NCI-H2107 treated with DMSO at 0.1 percent for 48 hours (cell line): ENCODE measurements at regions not wholly inside any gene's neighbourhood (a gene's known extent, or its start where the extent isn't known, plus 50 kb on each side); places are given as distances from the start of the nearest gene placed in this dataset.

ENCODE experiments used
- DNase-seq: peaks from one replicate; lab custom pipeline; 2025; ENCODE audit not compliant: unreplicated experiment; lab: John Stamatoyannopoulos, UW

DNA sequence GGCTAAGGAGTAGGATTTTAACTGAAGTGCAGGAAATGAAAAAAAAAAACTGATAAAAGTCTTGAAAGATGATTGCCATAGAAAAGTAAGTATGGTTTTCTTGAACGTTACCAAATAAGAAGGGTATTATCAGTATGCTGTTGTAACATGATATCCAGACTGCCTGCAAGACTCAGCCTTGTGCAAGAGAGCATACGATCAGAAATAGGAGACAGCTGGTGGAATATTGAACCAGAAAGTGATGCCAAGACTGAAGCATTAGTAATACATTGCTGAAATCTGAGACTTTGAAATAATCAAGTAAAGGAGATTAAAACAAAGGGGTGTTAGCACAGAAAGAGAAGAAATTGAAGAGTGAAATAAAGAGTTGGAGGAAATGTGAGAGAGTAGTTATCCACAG lies 452.7 kb upstream of the CNTN5 start:
- DNase-seq: no peak

DNA sequence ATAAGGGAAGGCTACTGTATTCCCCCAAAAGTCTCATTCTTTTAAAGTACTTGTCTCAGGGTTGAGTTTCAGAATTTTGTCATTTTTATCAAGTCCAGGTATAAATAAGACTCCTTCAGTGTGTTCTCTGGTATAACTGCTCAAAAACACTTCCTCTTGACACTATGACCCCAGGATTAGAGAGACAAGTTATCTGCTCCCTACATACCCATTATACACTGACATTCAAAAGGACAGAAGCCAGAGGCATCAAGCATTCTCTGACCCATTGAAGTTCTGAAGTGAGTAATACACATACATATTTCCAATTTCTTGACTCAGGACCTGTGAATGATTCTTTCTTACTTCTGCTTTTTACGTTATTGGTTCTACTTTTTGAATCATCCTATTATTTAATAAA lies 447.8 kb upstream of the CNTN5 start:
- no peak for DNase-seq

DNA sequence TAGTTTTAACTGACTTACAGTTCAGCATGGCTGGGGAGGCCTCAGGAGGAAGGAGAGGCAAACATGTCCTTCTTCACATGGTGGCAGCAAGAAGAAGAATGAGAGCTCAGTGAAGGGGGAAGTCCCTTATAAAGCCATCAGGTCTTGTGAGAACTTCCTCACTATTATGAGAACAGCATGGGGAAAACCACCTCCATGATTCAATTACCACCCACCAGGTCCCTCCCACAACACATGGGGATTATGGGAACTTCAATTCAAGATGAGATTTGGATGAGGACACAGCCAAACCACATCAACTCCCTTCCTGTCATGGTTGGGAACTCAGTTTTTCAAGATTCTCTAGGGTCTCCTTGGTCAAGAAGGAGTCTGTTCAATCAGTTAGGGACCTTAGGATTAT lies 432.9 kb upstream of the CNTN5 start:
- DNase-seq: no peak

GRCh38 chr11:98589967-98590366 lies 430.8 kb upstream of the CNTN5 start:
- no peak for DNase-seq

GRCh38 chr11:98600103-98600502 lies 420.6 kb upstream of the CNTN5 start:
- DNase-seq: no peak

GRCh38 chr11:98600786-98601773 lies 419.7 kb upstream of the CNTN5 start:
- no peak for DNase-seq

DNA sequence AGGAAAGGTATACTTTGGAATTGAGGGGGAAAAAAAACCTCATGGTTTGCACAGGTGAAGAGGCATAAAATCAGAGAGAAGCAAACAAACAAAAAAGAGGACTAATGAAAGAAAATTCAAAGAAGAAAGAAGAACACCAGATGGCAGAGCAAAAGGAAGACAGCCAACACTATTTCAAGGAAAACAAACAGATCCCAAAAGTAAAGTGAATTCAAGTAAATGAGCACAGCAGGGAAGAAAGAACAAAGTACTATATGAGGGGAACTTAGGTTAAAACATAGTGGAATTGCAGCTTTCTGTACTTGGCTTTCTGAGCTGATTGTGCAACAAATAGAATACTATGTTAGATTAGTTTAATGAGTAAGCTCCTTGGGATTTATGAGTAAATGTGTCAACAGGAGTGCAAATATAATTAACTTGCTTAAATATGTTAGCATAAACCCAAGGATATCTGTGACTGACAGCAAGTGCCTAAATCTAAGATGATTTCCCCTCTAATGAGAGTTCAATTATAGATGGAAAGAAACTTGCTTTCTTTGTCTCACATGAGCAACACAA lies 404.6 kb upstream of the CNTN5 start:
- DNase-seq: no peak

DNA sequence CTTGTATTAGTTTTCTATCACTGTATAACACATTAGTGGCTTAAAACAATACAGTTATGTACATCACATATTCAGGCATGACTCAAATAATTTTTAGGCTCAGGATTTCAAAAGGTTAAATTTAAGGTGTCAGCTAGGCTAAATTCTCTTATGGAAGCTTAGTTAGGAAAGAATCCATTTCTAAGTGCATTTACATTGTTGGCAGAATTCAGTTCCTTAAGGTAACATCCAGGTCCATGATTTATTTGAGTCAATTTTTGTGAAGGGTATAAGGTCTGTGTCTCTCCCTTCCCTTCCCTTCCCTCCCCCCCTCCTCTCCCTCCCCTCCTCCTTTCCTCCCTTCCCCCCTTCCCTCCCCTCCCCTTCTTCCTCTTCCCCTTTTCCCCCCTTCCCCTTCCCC lies 399.0 kb upstream of the CNTN5 start:
- DNase-seq: no peak

DNA sequence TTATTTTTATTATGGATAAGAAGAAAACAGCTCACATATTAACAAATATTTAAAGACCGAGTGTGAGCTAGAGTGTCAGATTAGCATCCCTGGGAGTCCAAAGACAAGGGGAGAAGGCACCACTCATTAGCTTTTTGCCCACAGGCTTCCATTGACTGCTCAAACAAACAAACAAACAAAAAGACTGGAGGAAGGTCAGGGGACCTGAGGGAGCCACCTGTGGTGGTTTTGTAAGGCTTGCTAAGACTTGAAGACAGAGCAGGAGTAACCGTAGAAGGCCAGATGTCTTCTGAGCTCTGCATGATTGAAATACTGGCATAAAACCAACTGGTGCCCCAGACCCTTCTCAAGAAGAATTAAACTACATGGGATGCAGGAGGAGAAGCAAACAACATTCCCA lies 395.2 kb upstream of the CNTN5 start:
- DNase-seq: no peak

- DNase-seq: no peak
Observed at GRCh38 chr11:98630736-98631135, 390.0 kb upstream of the CNTN5 start.

- no peak for DNase-seq
Observed at GRCh38 chr11:98657711-98658110, 363.0 kb upstream of the CNTN5 start.

GRCh38 chr11:98659431-98659830 lies 361.3 kb upstream of the CNTN5 start:
- no peak for DNase-seq

DNA sequence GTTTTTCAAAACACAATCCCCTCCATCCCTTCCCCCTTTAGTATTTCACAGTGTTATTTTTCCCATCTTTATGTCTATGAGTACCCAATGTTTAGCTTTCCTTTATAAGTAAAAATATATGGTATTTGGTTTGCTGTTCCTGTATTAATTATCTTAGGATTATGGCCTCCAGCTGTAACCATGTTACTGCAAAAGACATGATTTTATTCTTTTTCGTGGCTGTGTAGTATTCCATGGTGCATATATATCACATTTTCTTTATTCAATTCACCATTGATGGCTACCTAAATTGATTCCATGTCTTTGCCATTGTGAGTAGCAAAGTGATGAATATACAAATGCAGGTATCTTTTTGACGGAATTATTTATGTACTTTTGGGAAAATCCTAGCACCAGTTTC lies 346.4 kb upstream of the CNTN5 start:
- no peak for DNase-seq

- no peak for DNase-seq
Observed at GRCh38 chr11:98679673-98680072, 341.1 kb upstream of the CNTN5 start.

- no peak for DNase-seq
Observed at GRCh38 chr11:98701541-98701940, 319.2 kb upstream of the CNTN5 start.

GRCh38 chr11:98703779-98704556 lies 316.8 kb upstream of the CNTN5 start:
- no peak for DNase-seq

DNA sequence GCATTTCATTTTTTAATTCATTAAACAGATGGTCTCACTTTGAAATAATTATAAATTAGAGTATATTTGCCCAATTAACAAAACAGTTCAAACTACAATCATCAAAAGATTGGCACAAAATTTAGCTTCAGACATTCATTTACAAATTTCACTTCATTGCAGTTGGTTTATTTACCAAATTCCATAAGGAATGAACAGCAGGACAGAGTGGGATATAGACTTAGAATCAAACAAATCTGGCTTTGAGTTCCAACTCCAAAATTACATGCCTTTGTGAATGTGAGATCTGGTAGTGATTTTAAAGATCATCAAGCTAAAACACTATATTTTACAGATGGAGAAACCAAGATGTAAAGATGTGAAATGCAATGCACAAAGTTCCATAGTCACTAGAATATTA lies 310.7 kb upstream of the CNTN5 start:
- no peak for DNase-seq

DNA sequence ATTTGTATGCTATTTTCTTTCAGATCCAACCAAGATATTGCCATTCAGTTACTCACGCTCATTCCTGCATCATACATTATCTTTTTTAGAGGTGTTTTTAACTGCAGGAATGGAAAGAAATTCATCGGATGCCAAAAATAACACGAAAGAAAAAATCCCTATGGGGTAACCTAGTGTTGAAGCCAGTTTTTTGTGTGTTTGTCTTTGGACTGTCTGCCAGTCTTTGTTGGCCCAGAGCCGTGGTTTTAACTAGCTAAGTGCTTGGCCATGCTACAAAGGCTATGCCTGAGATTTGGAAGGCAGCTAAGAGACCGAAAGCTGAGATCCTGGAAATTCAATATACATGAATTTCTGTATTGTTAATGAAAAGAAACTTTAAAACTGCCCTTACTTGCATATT lies 309.8 kb upstream of the CNTN5 start:
- DNase-seq: no peak

GRCh38 chr11:98720951-98721350 lies 299.8 kb upstream of the CNTN5 start:
- no peak for DNase-seq

- no peak for DNase-seq
Observed at GRCh38 chr11:98725471-98725870, 295.3 kb upstream of the CNTN5 start.

- no peak for DNase-seq
Observed at GRCh38 chr11:98728421-98728820, 292.3 kb upstream of the CNTN5 start.

DNA sequence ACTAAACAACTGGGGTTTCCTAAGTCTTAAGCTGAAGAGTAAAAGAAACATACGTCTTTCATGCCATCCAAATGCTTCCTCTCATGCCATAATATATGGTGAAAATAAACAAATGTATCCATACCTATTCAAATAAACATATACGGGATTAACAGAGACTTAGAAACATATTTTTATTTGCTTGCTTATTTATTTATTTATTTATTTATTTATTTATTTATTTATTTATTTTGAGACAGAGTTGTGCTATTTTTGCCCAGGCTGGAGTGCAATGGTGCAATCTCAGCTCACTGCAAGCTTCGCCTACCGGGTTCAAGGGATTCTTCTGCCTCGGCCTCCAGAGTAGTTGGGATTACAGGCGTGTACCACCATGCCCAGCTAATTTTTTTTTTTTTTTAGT lies 291.6 kb upstream of the CNTN5 start:
- no peak for DNase-seq
